Left ventricle myocardium inferior (tissue), 1 donor: ENCODE measurements at regions not wholly inside any gene's neighbourhood (a gene's known extent, or its start where the extent isn't known, plus 50 kb on each side); places are given as distances from the start of the nearest gene placed in this dataset.

Experiments used
- DNase-seq: peaks from one replicate; pipeline ENCODE4 v3.0.0-alpha.2; 2020
- H3K27ac ChIP-seq: fragments of 200-600 bp; replicated peaks from 2 replicates; pipeline ENCODE4 v1.8.0; 2021
- H3K27me3 ChIP-seq: fragments of 200-600 bp; 2 replicates; pipeline ENCODE4 v1.8.0; 2021; ENCODE audit warnings: low read depth
- H3K36me3 ChIP-seq: fragments of 200-600 bp; 2 replicates; pipeline ENCODE4 v1.8.0; 2021
- H3K4me1 ChIP-seq: fragments of 200-600 bp; 2 replicates; pipeline ENCODE4 v1.8.0; 2021
- H3K4me3 ChIP-seq: fragments of 200-600 bp; 2 replicates; pipeline ENCODE4 v1.8.0; 2021; ENCODE audit warnings: mild to moderate bottlenecking, moderate library complexity
- H3K9me3 ChIP-seq: fragments of 200-600 bp; replicated peaks from 2 replicates; pipeline ENCODE4 v1.8.0; 2021
- CTCF ChIP-seq: fragments of 200-600 bp; IDR thresholded peaks from 2 replicates; pipeline ENCODE4 v1.8.0; 2021; ENCODE audit warnings: antibody characterized with exemption, mild to moderate bottlenecking, borderline replicate concordance
- intact Hi-C: fragments of 100-400 bp; cut with micrococcal nuclease; formaldehyde crosslinking; loops from one replicate; pipeline ENCODE4 v1.11.0; 2022
- donor health status: DM: no; HTN: yes; CAD: no; lungs with severe emphysema.

GRCh38 chr13:112012016-112012704 lies 54.8 kb upstream of the SOX1 start:
- DNase-seq = no peak
- Histone ChIP-seq H3K4me1 (no peaks in the 10 kb centered on the region), H3K4me3 (no peak overlapping the region), H3K36me3 (no peaks in the 10 kb centered on the region), H3K9me3 (no peaks in the 10 kb centered on the region), H3K27me3 (peaks cover 48% of the 10 kb centered on the region), H3K27ac (no peak overlapping the region)
- intact Hi-C loops = no loop called here
- TF ChIP-seq CTCF = no peak

- TF ChIP-seq CTCF = no peak
- Histone ChIP-seq H3K9me3 (no peaks in the 10 kb centered on the region), H3K36me3 (no peaks in the 10 kb centered on the region), H3K4me1 (no peaks in the 10 kb centered on the region), H3K4me3 (no peak overlapping the region), H3K27me3 (peaks cover 48% of the 10 kb centered on the region), H3K27ac (no peak overlapping the region)
- DNase-seq = no peak
- intact Hi-C loops = no loop called here
These were observed 54.3 kb upstream of the SOX1 start for GRCh38 chr13:112012705-112013085.

GRCh38 chr13:112013665-112014064 lies 53.3 kb upstream of the SOX1 start:
- peaks cover 44% of the 10 kb centered on the region for H3K27me3 ChIP-seq
- DNase-seq = no peak
- H3K4me1 ChIP-seq = no peaks in the 10 kb centered on the region
- H3K4me3 ChIP-seq = no peak overlapping the region
- no peak overlapping the region for H3K27ac ChIP-seq
- TF ChIP-seq CTCF = no peak
- H3K36me3 ChIP-seq = no peaks in the 10 kb centered on the region
- intact Hi-C loops = no loop called here
- no peaks in the 10 kb centered on the region for H3K9me3 ChIP-seq

- no peak for DNase-seq
- H3K36me3 ChIP-seq = no peaks in the 10 kb centered on the region
- H3K27me3 ChIP-seq = peaks cover 50% of the 10 kb centered on the region
- intact Hi-C loops = no loop called here
- no peaks in the 10 kb centered on the region for H3K9me3 ChIP-seq
- no peak overlapping the region for H3K4me3 ChIP-seq
- no peak for TF ChIP-seq CTCF
- H3K27ac ChIP-seq = no peak overlapping the region
- no peaks in the 10 kb centered on the region for H3K4me1 ChIP-seq
These were observed 52.1 kb upstream of the SOX1 start for GRCh38 chr13:112014857-112015256.
